ENCODE measurements at regions not wholly inside any gene's neighbourhood (a gene's known extent, or its start where the extent isn't known, plus 50 kb on each side); places are given as distances from the start of the nearest gene placed in this dataset.
"Not testable (repeated sequence)": the region's sequence is repeated elsewhere in the genome, so short reads cannot be mapped to it uniquely, and the experiment has no call there.

GRCh38 chr13:50464349-50465251 lies 378.9 kb downstream of the DLEU7 start:
- no peak for DNase-seq

- no peak for DNase-seq
Measured at GRCh38 chr13:50466456-50466855, 377.0 kb downstream of the DLEU7 start.

GRCh38 chr13:50467156-50468110 lies 376.1 kb downstream of the DLEU7 start:
- DNase-seq, result no peak

- no peak for DNase-seq
Measured at GRCh38 chr13:50468849-50469669, 374.4 kb downstream of the DLEU7 start.

GRCh38 chr13:50473050-50473449 lies 370.4 kb downstream of the DLEU7 start:
- DNase-seq, result not testable (repeated sequence)

- no peak for DNase-seq
Measured at GRCh38 chr13:50474088-50474662, 369.3 kb downstream of the DLEU7 start.

GRCh38 chr13:50476577-50477285 lies 366.8 kb downstream of the DLEU7 start:
- DNase-seq, result no peak

- DNase-seq, result no peak
Measured at GRCh38 chr13:50481936-50482335, 361.6 kb downstream of the DLEU7 start.

GRCh38 chr13:50483416-50483815 lies 360.1 kb downstream of the DLEU7 start:
- DNase-seq, result no peak

- DNase-seq, result no peak
Measured at GRCh38 chr13:50484472-50485113, 358.9 kb downstream of the DLEU7 start.

GRCh38 chr13:50485979-50486935 lies 357.2 kb downstream of the DLEU7 start:
- DNase-seq, result no peak

GRCh38 chr13:50493683-50494082 lies 349.8 kb downstream of the DLEU7 start:
- no peak for DNase-seq

GRCh38 chr13:50494138-50494537 lies 349.4 kb downstream of the DLEU7 start:
- DNase-seq, result no peak

- DNase-seq, result not testable (repeated sequence)
Measured at GRCh38 chr13:50503212-50503611, 340.3 kb downstream of the DLEU7 start.

GRCh38 chr13:50509167-50509566 lies 334.3 kb downstream of the DLEU7 start:
- DNase-seq, result no peak

GRCh38 chr13:50509771-50510441 lies 333.6 kb downstream of the DLEU7 start:
- no peak for DNase-seq

GRCh38 chr13:50510885-50511545 lies 332.5 kb downstream of the DLEU7 start:
- DNase-seq, result not testable (repeated sequence)

GRCh38 chr13:50511877-50512341 lies 331.6 kb downstream of the DLEU7 start:
- no peak for DNase-seq

All from stimulated activated CD4-positive, alpha-beta T cell treated with anti-CD3 and anti-CD28 coated beads, Interleukin-12 subunit alpha, Interleukin-12 subunit beta, amount 100 ng/mL, for 4 hours (primary cell).